ENCODE measurements at regions not wholly inside any gene's neighbourhood (a gene's known extent, or its start where the extent isn't known, plus 50 kb on each side); places are given as distances from the start of the nearest gene placed in this dataset.
"Not testable (repeated sequence)": the region's sequence is repeated elsewhere in the genome, so short reads cannot be mapped to it uniquely, and the experiment has no call there.

DNA sequence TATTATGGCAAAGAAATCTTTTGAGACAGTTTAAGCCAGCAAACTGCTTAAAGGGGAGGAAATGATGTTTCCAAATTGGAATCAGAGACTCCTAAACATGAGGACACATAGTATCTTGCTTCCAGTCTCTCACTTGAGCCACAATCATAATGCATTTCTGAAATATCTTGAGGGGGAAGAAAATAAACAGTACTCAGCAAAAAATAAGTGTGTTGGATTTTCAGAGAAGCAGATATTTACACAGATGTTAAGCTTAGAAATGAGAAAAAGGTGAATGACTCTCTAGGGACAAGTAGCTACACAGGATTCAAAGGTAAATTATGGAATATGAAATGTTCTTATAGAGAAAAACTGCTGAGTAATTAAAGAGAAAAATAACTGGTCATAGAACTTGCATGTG, 1583.6 kb downstream of the CDH8 start:
- no peaks in the 10 kb centered on the region for H3K4me1 ChIP-seq (ENCODE audit: control insufficient read depth in 1 of 2, insufficient read depth in 2 of 2, low read length in 2 of 2)

DNA sequence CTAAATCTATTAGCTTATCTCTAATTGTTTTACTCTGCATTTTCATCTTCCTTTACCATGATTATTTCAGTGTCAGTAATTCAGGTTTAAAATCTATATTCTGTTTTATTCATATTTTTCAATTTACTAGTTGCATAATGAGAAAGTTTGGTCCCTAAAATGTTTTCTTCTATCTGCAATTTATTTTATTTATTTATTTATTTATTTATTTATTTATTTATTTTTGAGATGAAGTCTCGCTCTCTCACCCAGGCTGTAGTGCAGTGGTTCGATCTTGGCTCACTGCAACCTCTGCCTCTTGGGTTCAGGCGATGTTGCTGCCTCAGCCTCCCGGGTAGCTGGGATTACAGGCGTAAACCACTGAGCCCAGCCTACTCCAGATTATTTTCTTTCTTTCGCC, 1597.3 kb downstream of the CDH8 start:
- no peak overlapping the region for H3K9ac ChIP-seq (ENCODE audit: low read depth in 1 of 2, low read length in 2 of 2)
- H3K9me3 ChIP-seq (ENCODE audit: control insufficient read depth in 1 of 2, low read length in 2 of 2), result no peaks in the 10 kb centered on the region
- no peak overlapping the region for H3K27ac ChIP-seq (ENCODE audit: low read depth, low read length)
- H3K4me1 ChIP-seq (ENCODE audit: control insufficient read depth in 1 of 2, insufficient read depth in 2 of 2, low read length in 2 of 2), result no peaks in the 10 kb centered on the region
- no peaks in the 10 kb centered on the region for H3K36me3 ChIP-seq (ENCODE audit: control insufficient read depth in 1 of 2, insufficient read depth in 2 of 2, low read length in 2 of 2)
- H3K4me3 ChIP-seq (ENCODE audit: low read depth in 1 of 2, low read length in 2 of 2), result no peak overlapping the region
- no peaks in the 10 kb centered on the region for H3K27me3 ChIP-seq (ENCODE audit: control insufficient read depth in 1 of 2, insufficient read depth in 2 of 2, low read length in 2 of 2)

More for the DNA sequence above, 1583.6 kb downstream of the CDH8 start:
- Histone ChIP-seq H3K27me3 (ENCODE audit: control insufficient read depth in 1 of 2, insufficient read depth in 2 of 2, low read length in 2 of 2) (no peaks in the 10 kb centered on the region), H3K9ac (ENCODE audit: low read depth in 1 of 2, low read length in 2 of 2) (no peak overlapping the region), H3K36me3 (ENCODE audit: control insufficient read depth in 1 of 2, insufficient read depth in 2 of 2, low read length in 2 of 2) (no peaks in the 10 kb centered on the region), H3K4me3 (ENCODE audit: low read depth in 1 of 2, low read length in 2 of 2) (no peak overlapping the region), H3K27ac (ENCODE audit: low read depth, low read length) (no peak overlapping the region), H3K9me3 (ENCODE audit: control insufficient read depth in 1 of 2, low read length in 2 of 2) (peaks cover 0 to 10% of the 10 kb centered on the region in 2 donors)

DNA sequence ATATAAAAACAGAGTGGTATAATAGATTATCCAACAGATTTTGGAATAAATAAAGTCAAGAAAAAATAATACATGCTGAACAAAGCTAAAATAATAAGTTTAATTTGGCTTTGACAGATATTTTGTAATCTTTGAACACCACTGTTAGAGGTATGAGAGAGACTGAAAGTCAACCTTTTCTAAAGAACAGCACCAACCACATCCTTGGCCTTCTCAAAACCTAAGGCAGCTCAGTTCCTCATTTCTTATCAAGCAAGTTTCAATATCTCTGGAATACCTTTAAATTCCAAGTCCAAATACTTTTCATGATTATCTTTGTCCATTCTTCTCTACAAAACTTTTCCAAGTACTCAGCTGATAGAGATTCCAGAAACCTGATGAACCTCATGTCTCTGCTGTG, 1603.8 kb downstream of the CDH8 start:
- Histone ChIP-seq H3K36me3 (ENCODE audit: control insufficient read depth in 1 of 2, insufficient read depth in 2 of 2, low read length in 2 of 2) (no peaks in the 10 kb centered on the region), H3K4me1 (ENCODE audit: control insufficient read depth in 1 of 2, insufficient read depth in 2 of 2, low read length in 2 of 2) (no peaks in the 10 kb centered on the region), H3K27me3 (ENCODE audit: control insufficient read depth in 1 of 2, insufficient read depth in 2 of 2, low read length in 2 of 2) (no peaks in the 10 kb centered on the region), H3K27ac (ENCODE audit: low read depth, low read length) (no peak overlapping the region), H3K4me3 (ENCODE audit: low read depth in 1 of 2, low read length in 2 of 2) (no peak overlapping the region), H3K9ac (ENCODE audit: low read depth in 1 of 2, low read length in 2 of 2) (no peak overlapping the region), H3K9me3 (ENCODE audit: control insufficient read depth in 1 of 2, low read length in 2 of 2) (peaks cover 5 to 9% of the 10 kb centered on the region in 2 donors)

DNA sequence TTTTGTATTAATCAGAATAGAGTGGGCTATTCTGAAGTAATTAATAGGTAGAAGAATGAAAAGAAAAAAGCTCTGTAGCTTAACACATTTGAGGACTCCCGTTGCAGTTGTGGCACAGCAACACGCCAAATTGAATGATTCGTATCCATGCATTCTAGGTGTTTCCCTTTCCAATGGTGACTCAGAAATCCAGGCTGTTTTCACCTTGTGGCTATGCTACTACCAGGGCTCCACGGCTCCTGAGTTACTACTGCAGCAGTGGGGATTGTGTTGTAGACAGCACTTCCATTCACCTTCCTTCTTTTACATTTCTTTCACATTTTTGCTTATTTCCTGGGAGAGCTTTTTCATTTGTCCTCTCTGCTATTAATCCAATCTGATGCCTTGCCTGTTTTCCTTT, 1616.4 kb downstream of the CDH8 start:
- H3K27ac ChIP-seq (ENCODE audit: low read depth, low read length), result no peak overlapping the region
- no peak overlapping the region for H3K4me3 ChIP-seq (ENCODE audit: low read depth in 1 of 2, low read length in 2 of 2)
- H3K27me3 ChIP-seq (ENCODE audit: control insufficient read depth in 1 of 2, insufficient read depth in 2 of 2, low read length in 2 of 2), result no peaks in the 10 kb centered on the region
- no peaks in the 10 kb centered on the region for H3K36me3 ChIP-seq (ENCODE audit: control insufficient read depth in 1 of 2, insufficient read depth in 2 of 2, low read length in 2 of 2)
- no peaks in the 10 kb centered on the region for H3K4me1 ChIP-seq (ENCODE audit: control insufficient read depth in 1 of 2, insufficient read depth in 2 of 2, low read length in 2 of 2)
- H3K9me3 ChIP-seq (ENCODE audit: control insufficient read depth in 1 of 2, low read length in 2 of 2), result peaks cover 3 to 13% of the 10 kb centered on the region in 2 donors
- H3K9ac ChIP-seq (ENCODE audit: low read depth in 1 of 2, low read length in 2 of 2), result no peak overlapping the region

DNA sequence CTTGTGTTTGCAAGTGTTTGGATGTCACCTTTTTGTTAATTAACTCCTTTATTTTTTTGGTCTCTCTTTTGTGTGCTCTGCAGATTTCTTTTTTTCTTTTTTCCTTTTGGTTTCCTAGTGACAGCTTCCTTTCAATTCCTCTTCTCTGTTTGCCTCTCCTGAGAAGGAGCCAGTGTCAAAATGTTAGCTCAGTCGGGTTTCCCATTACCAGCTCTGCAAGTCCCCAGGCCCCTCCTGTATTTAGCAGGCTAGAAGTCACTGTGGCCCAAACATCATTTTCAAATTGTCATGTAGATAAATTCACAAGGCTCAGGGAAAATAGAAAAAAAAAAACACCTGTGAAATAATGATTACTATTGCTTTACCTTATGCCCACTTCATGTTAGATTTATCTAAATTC, 1621.6 kb downstream of the CDH8 start:
- peaks cover 0 to 13% of the 10 kb centered on the region in 2 donors for H3K9me3 ChIP-seq (ENCODE audit: control insufficient read depth in 1 of 2, low read length in 2 of 2)
- H3K27me3 ChIP-seq (ENCODE audit: control insufficient read depth in 1 of 2, insufficient read depth in 2 of 2, low read length in 2 of 2), result no peaks in the 10 kb centered on the region

DNA sequence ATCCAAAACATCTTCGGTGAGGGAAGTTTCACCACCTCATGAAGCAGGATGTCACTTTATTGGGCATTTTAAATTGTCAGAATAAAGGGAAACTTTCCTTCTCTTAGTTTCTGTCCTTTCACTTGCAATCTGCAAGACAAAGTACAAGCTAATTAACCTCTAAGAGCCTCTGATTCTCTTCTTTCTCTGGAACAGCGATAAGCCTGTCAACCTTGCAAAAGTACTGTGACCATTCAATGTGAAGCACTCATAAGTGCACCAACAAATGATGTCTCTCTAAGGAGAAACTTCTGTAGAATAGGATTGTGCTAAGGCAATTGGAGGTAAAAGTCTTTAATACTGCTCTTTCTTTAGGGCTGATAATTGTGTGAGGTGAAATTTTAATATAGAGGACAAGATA, 1622.3 kb downstream of the CDH8 start:
- H3K9me3 ChIP-seq (ENCODE audit: control insufficient read depth in 1 of 2, low read length in 2 of 2), result peaks cover 0 to 13% of the 10 kb centered on the region in 2 donors
- no peak overlapping the region for H3K9ac ChIP-seq (ENCODE audit: low read depth in 1 of 2, low read length in 2 of 2)
- no peaks in the 10 kb centered on the region for H3K27me3 ChIP-seq (ENCODE audit: control insufficient read depth in 1 of 2, insufficient read depth in 2 of 2, low read length in 2 of 2)
- no peak overlapping the region for H3K27ac ChIP-seq (ENCODE audit: low read depth, low read length)
- no peaks in the 10 kb centered on the region for H3K4me1 ChIP-seq (ENCODE audit: control insufficient read depth in 1 of 2, insufficient read depth in 2 of 2, low read length in 2 of 2)
- no peaks in the 10 kb centered on the region for H3K36me3 ChIP-seq (ENCODE audit: control insufficient read depth in 1 of 2, insufficient read depth in 2 of 2, low read length in 2 of 2)
- H3K4me3 ChIP-seq (ENCODE audit: low read depth in 1 of 2, low read length in 2 of 2), result no peak overlapping the region

More for the DNA sequence above, 1621.6 kb downstream of the CDH8 start:
- Histone ChIP-seq H3K4me3 (ENCODE audit: low read depth in 1 of 2, low read length in 2 of 2) (no peak overlapping the region), H3K36me3 (ENCODE audit: control insufficient read depth in 1 of 2, insufficient read depth in 2 of 2, low read length in 2 of 2) (no peaks in the 10 kb centered on the region), H3K27ac (ENCODE audit: low read depth, low read length) (no peak overlapping the region), H3K9ac (ENCODE audit: low read depth in 1 of 2, low read length in 2 of 2) (no peak overlapping the region), H3K4me1 (ENCODE audit: control insufficient read depth in 1 of 2, insufficient read depth in 2 of 2, low read length in 2 of 2) (no peaks in the 10 kb centered on the region)

DNA sequence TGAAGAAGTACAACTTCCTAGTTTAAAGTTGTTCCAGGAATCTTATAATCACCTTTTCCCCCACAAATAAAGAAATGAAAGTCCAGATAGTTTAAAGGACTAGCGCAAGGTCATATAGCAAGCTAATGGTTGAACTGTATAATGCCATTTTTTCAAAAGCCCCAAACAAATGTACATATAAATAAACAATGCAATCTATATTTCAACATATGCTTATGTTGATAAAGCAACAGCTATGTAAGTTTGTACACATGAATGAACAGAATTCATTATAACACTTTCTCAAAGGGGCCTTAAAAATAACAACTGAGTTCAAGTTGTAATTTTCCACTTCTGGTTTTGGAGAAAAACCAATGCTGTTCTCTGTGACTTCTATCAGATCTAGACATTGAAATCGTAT, 1628.6 kb downstream of the CDH8 start:
- H3K4me3 ChIP-seq (ENCODE audit: low read depth in 1 of 2, low read length in 2 of 2), result no peak overlapping the region
- no peaks in the 10 kb centered on the region for H3K4me1 ChIP-seq (ENCODE audit: control insufficient read depth in 1 of 2, insufficient read depth in 2 of 2, low read length in 2 of 2)
- H3K9ac ChIP-seq (ENCODE audit: low read depth in 1 of 2, low read length in 2 of 2), result no peak overlapping the region
- H3K27ac ChIP-seq (ENCODE audit: low read depth, low read length), result no peak overlapping the region
- no peaks in the 10 kb centered on the region for H3K27me3 ChIP-seq (ENCODE audit: control insufficient read depth in 1 of 2, insufficient read depth in 2 of 2, low read length in 2 of 2)
- H3K36me3 ChIP-seq (ENCODE audit: control insufficient read depth in 1 of 2, insufficient read depth in 2 of 2, low read length in 2 of 2), result no peaks in the 10 kb centered on the region
- peaks cover 5 to 9% of the 10 kb centered on the region in 2 donors for H3K9me3 ChIP-seq (ENCODE audit: control insufficient read depth in 1 of 2, low read length in 2 of 2)

DNA sequence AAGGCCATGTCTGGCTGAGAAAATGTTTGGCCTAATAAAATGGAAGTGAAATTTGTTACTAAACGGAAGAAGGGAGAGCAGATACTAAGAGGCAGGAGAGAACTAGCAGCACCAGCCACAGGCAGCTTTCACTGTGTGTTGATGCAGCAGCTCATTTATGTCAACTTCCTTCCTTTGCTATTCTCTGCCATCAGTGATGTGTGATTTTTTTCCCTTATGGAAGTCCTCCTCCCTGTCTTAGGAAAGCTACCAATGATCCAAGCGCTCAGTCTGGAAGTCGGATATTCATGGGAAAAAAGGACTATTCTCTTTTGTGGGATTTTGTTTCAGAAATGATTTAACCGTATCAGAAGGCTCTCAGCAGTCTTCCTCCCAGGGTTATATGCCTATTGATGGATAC, 1629.2 kb downstream of the CDH8 start:
- Histone ChIP-seq H3K27ac (ENCODE audit: low read depth, low read length) (no peak overlapping the region), H3K4me1 (ENCODE audit: control insufficient read depth in 1 of 2, insufficient read depth in 2 of 2, low read length in 2 of 2) (no peaks in the 10 kb centered on the region), H3K36me3 (ENCODE audit: control insufficient read depth in 1 of 2, insufficient read depth in 2 of 2, low read length in 2 of 2) (no peaks in the 10 kb centered on the region), H3K9me3 (ENCODE audit: control insufficient read depth in 1 of 2, low read length in 2 of 2) (peaks cover 5 to 9% of the 10 kb centered on the region in 2 donors), H3K9ac (ENCODE audit: low read depth in 1 of 2, low read length in 2 of 2) (no peak overlapping the region), H3K27me3 (ENCODE audit: control insufficient read depth in 1 of 2, insufficient read depth in 2 of 2, low read length in 2 of 2) (no peaks in the 10 kb centered on the region), H3K4me3 (ENCODE audit: low read depth in 1 of 2, low read length in 2 of 2) (no peak overlapping the region)

DNA sequence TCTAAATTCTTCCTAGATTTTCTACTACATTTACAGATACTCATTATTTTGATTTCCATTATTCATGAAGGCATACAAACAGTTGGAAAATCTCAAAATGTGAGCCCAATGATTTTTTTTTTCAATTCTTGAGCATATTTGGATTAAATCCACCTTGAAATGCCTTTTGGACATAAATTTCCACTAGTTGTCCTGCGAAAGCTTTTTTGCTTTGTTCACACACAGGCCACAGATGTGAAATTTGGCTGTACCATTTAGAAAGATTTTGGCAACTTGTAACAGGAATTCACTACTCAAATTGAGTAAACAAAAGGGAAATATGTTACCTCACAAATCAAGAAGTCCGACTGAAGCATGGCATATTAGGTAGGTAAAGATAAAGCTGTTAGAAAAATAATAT, 1631.0 kb downstream of the CDH8 start:
- Histone ChIP-seq H3K4me3 (ENCODE audit: low read depth in 1 of 2, low read length in 2 of 2) (no peak overlapping the region), H3K9ac (ENCODE audit: low read depth in 1 of 2, low read length in 2 of 2) (no peak overlapping the region), H3K4me1 (ENCODE audit: control insufficient read depth in 1 of 2, insufficient read depth in 2 of 2, low read length in 2 of 2) (no peaks in the 10 kb centered on the region), H3K27me3 (ENCODE audit: control insufficient read depth in 1 of 2, insufficient read depth in 2 of 2, low read length in 2 of 2) (no peaks in the 10 kb centered on the region), H3K9me3 (ENCODE audit: control insufficient read depth in 1 of 2, low read length in 2 of 2) (peaks cover 5 to 9% of the 10 kb centered on the region in 2 donors), H3K36me3 (ENCODE audit: control insufficient read depth in 1 of 2, insufficient read depth in 2 of 2, low read length in 2 of 2) (no peaks in the 10 kb centered on the region), H3K27ac (ENCODE audit: low read depth, low read length) (no peak overlapping the region)

DNA sequence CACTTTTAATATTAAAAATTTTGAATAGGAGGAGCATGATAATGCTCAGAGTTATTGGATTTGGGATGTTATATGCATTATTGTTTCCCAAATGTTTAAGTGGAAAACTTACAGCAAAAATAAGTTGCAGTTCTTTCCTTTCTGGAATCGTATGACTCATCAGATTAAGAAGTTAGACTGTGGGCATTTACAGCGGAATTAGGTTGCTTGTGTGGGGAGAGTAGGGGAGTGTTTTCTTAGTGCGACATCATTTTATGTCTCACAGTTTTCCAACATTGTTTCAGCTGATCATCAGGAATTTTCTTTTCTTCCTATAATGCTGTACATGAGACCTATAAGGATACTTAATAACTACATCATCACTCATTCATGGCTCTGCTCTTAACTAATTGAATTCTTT, 1631.8 kb downstream of the CDH8 start:
- Histone ChIP-seq H3K9ac (ENCODE audit: low read depth in 1 of 2, low read length in 2 of 2) (no peak overlapping the region), H3K9me3 (ENCODE audit: control insufficient read depth in 1 of 2, low read length in 2 of 2) (peaks cover 5 to 9% of the 10 kb centered on the region in 2 donors), H3K36me3 (ENCODE audit: control insufficient read depth in 1 of 2, insufficient read depth in 2 of 2, low read length in 2 of 2) (no peaks in the 10 kb centered on the region), H3K4me3 (ENCODE audit: low read depth in 1 of 2, low read length in 2 of 2) (no peak overlapping the region), H3K27me3 (ENCODE audit: control insufficient read depth in 1 of 2, insufficient read depth in 2 of 2, low read length in 2 of 2) (no peaks in the 10 kb centered on the region), H3K27ac (ENCODE audit: low read depth, low read length) (no peak overlapping the region), H3K4me1 (ENCODE audit: control insufficient read depth in 1 of 2, insufficient read depth in 2 of 2, low read length in 2 of 2) (no peaks in the 10 kb centered on the region)

DNA sequence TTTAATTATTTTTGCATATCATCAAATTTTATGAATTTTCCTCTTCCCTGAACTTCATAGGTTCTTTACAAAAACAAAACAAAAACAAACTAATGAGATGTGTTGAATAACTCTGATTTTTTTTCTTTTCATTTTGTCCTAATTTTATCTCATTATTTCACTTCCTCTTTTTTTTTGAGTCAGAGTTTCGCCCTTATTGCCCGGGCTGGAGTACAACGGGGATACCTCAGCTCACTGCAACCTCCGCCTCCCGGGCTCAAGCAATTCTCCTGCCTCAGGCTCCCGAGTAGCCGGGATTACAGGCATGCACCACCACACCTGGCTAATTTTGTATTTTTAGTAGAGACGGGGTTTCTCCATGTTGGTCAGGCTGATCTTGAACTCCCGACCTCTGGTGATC, 1633.3 kb downstream of the CDH8 start:
- not testable (repeated sequence) for H3K27ac ChIP-seq (ENCODE audit: low read depth, low read length)

More for the DNA sequence above, 1633.3 kb downstream of the CDH8 start:
- not testable (repeated sequence) for H3K9me3 ChIP-seq (ENCODE audit: control insufficient read depth in 1 of 2, low read length in 2 of 2); H3K4me3 ChIP-seq (ENCODE audit: low read depth in 1 of 2, low read length in 2 of 2); H3K36me3 ChIP-seq (ENCODE audit: control insufficient read depth in 1 of 2, insufficient read depth in 2 of 2, low read length in 2 of 2); H3K4me1 ChIP-seq (ENCODE audit: control insufficient read depth in 1 of 2, insufficient read depth in 2 of 2, low read length in 2 of 2); H3K27me3 ChIP-seq (ENCODE audit: control insufficient read depth in 1 of 2, insufficient read depth in 2 of 2, low read length in 2 of 2); H3K9ac ChIP-seq (ENCODE audit: low read depth in 1 of 2, low read length in 2 of 2)

Measured in duodenal mucosa (tissue), 2 donors.